GM18868 (cell line): ENCODE measurements at regions not wholly inside any gene's neighbourhood (a gene's known extent, or its start where the extent isn't known, plus 50 kb on each side); places are given as distances from the start of the nearest gene placed in this dataset.
"Not testable (repeated sequence)": the region's sequence is repeated elsewhere in the genome, so short reads cannot be mapped to it uniquely, and the experiment has no call there.

Experiments used
- ATAC-seq: cut with Tn5 transposase; IDR thresholded peaks from one replicate; pipeline ENCODE4 v1.9.1; 2021; ENCODE audit warnings: mild to moderate bottlenecking, moderate library complexity; ENCODE audit not compliant: unreplicated experiment

DNA sequence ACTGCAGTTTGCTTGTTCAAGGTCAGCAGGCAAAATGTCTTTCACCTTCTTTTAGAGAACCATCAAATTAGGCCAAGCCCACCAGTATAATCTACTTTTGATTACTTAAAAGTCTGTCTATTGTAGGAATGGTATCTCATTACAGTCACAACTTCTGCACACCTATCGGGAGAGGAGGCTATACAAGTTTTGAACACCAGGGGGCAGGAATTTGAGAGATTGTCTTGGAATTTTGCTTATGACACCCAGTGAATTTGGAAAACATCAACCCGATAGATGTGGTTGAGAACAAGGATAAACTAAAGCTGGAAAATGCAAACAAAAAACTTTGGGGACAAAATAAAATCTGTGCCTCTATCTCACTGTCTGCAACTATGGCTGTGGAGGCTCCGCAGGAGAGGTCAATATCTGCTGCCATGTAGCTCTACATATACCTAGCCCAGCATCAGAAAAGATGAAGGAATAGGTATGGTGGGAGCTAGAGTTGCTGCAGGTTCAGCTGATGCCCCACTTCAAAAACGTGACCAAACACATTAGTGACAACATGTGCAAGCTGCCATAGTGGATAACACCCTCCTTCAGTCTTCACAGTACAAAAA lies 1299.2 kb upstream of the SPRY2 start:
- ATAC-seq, result peak; percentile 58

DNA sequence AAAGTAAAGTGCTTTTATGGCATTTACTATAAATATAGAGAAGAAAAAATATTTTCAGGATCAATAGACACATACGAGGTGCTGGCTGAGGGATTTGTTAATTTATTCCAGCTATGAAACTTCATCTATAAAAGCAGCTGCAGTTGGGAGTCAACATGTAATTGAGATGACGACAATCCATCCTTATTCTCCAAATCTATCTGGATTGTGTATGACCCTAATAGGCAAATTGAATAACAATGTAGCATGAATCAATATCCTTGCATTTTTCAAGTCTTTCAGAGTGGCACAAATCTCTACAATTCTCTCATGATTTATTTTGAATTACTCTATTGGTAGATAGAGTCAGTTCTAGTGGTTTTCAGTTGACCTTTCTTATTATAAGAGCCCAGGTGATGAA lies 1296.5 kb upstream of the SPRY2 start:
- ATAC-seq, result no peak

- ATAC-seq, result no peak
Observed at GRCh38 chr13:81636120-81636519, 1295.2 kb upstream of the SPRY2 start.

DNA sequence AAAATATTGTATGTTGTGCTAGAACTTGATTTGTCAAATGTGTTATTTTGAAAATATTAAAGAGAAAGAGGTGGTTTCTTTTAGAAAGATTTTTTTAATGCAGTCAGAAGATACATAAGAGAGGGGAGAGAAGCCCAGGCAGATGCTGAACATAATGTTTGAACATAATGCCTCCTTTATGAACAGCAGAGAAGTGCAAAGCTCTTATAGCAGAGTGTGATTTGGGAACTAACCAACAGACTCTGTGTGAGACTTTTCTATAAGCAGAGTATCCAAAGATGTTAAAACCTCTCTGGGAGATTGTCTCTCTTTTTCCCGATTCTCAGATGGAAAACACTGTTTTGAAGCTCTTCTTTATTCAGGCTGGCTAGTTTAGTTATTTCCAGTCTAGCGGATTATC lies 1274.1 kb upstream of the SPRY2 start:
- ATAC-seq, result no peak

DNA sequence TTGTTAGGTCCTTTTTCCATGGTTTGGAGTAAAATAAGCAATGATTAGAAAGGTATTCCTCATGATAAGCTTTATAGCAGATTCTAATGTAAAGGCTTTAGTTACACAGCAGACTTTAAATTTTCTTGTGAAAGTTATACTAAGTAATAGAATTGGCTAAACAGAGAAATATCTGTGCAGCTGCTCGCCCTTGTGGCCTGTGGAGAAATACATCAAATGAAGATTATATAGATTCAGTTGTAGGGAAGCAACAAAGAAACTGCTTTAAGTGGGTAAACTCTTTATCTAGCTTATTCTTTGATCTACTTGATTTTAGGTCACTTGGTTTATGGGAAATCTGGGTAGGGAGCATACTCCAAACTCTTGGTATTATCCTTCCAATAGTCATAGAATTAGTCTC lies 1269.7 kb upstream of the SPRY2 start:
- no peak for ATAC-seq

- ATAC-seq, result no peak
Observed at GRCh38 chr13:81609335-81609734, 1268.4 kb upstream of the SPRY2 start.

DNA sequence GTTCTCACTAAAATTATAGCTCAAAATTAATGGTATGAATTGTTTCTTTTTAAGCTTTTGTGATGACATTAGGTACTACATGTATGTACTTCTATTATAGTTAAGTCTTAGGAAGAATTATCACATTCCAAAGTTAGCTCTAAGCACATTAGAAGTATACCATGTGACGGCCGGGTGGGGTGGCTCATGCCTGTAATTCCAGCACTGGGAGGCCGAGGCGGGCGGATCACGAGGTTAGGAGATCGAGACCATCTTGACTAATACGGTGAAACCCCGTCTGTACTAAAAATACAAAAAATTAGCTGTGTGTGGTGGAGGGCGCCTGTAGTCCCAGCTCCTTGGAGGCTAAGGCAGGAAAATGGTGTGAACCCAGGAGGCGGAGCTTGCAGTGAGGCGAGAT lies 1265.1 kb upstream of the SPRY2 start:
- ATAC-seq, result no peak

- no peak for ATAC-seq
Observed at GRCh38 chr13:81602241-81602640, 1261.3 kb upstream of the SPRY2 start.

- ATAC-seq, result no peak
Observed at GRCh38 chr13:81597101-81597500, 1256.2 kb upstream of the SPRY2 start.

GRCh38 chr13:81596224-81596753 lies 1255.4 kb upstream of the SPRY2 start:
- no peak for ATAC-seq

DNA sequence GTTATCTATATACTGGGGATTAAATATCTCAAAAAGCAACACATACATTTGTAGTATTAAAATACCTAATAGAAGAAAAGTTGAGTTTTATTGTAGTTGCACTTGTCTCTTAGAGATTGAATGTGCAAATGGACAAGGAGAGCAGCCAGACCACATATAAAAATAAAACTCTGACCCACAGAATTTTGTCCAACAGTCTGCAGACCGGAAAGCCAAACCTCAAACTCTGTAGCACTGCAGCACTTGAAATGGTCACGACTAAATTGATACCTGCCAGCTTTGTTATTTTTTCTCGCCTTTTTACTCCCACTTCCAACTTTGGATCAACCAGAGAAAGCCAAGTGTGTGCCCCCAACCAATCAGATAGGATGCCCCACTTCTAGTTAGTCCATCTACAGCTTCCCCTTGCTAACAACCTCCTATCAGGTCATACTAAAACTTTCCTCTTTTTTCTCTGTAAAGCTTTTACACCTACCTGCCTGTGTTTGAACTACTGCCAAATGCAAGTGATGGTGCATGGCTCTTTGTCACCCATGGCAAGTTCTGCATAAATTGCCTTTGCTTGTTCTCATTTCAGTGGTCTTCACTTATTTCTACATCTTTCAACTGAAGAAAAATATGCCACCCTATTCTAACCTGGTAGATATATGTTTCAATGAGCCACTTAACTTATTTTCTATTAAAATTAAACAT lies 1250.7 kb upstream of the SPRY2 start:
- ATAC-seq, result no peak

DNA sequence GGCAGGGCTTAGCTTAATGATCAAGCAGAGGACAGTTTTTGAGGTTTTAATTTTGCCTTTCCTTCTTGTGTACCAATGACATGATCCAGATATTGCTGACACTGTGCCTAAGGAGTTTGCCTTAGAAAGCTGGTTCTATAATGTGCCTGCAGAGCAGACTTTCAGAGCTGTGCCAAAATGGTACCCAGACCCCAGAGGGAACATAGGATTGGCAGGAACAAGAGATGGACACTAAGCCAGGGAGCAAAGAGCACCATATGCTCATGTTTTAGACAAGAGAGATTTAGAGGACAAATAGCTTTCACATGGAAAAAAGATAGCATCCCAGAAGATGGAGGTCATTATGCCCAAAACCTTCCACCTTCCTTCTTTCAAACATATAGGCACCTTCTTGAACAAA lies 1241.5 kb upstream of the SPRY2 start:
- no peak for ATAC-seq

GRCh38 chr13:81577601-81578195 lies 1236.8 kb upstream of the SPRY2 start:
- no peak for ATAC-seq

GRCh38 chr13:81568824-81569223 lies 1227.9 kb upstream of the SPRY2 start:
- ATAC-seq, result no peak

GRCh38 chr13:81565849-81566248 lies 1224.9 kb upstream of the SPRY2 start:
- no peak for ATAC-seq

DNA sequence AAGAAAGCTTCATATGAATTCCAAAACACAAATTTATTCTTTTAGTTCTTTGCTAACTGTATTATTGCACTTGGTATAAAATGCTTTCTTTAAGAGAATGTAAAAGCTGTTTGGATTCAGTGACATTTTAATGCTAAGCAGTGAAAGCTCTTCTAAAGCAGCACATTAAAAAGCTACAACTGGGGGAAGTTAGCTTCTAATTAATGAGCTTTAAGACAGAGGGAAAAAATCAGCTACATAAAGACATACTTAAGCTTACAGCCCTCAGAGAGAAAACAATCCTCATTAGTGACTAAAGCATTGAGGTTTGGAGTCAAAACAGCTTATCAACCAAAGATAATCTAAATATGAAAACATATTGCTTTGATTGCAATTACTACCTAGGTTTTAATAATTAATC lies 1222.2 kb upstream of the SPRY2 start:
- no peak for ATAC-seq

DNA sequence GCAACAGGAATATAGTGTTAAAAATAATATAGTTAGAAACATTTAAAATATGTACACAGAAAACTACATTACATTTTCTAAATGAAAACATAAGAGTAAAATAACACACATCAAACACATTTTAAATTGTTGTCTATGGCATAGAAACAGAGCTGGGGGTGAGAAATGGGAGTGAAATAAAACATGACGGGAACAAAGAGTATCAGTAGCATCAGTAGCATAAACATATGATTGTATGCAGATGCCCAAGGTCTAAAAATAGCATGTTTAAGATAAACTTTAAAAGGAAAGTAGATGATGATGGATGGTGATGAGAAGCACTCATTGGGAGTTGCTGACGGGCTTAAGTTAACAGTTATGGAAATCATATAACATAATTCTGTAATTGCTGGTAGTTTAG lies 1221.7 kb upstream of the SPRY2 start:
- no peak for ATAC-seq

- ATAC-seq, result no peak
Observed at GRCh38 chr13:81551036-81551435, 1210.1 kb upstream of the SPRY2 start.

- not testable (repeated sequence) for ATAC-seq
Observed at GRCh38 chr13:81546294-81546693, 1205.4 kb upstream of the SPRY2 start.

- ATAC-seq, result no peak
Observed at GRCh38 chr13:81540777-81541176, 1199.9 kb upstream of the SPRY2 start.

GRCh38 chr13:81539643-81540150 lies 1198.8 kb upstream of the SPRY2 start:
- no peak for ATAC-seq

DNA sequence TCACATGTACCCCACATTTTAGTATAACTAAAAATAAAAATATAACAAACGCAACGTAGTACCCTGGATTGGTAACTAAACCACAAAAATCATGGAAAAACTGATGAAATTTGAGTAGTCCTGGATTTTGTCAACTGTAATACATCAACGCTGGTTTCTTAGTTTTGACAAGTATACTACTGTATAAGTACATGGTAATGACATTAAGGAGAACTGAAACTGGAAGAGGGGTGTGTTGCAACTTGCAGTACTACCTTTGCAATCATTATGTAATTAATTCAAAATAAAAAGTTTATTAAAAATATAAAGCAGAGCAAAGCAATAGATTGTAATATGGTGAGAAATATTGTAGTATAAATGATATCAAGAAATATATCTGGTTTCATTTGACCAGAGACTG lies 1158.0 kb upstream of the SPRY2 start:
- no peak for ATAC-seq
